ENCODE measurements at regions not wholly inside any gene's neighbourhood (a gene's known extent, or its start where the extent isn't known, plus 50 kb on each side); places are given as distances from the start of the nearest gene placed in this dataset.

GRCh38 chr1:224873434-224874369 lies 55.8 kb upstream of the DNAH14 start (continued):
- TF ChIP-seq CHD2 (IDR thresholded peaks at IDR 0.05; ENCODE audit: low read length), result no peak
